CD14-positive monocyte (primary cell): ENCODE measurements at regions not wholly inside any gene's neighbourhood (a gene's known extent, or its start where the extent isn't known, plus 50 kb on each side); places are given as distances from the start of the nearest gene placed in this dataset.

ENCODE experiments used
- DNase-seq, 3 donors: peaks; one replicate each; pipeline ENCODE4 v3.0.0-alpha.2; 2011 to 2022
- H2AFZ ChIP-seq: 2 replicates; pipeline ENCODE4 v1.6.0; 2012; ENCODE audit warnings: mild to moderate bottlenecking, low read depth, low read length, inconsistent platforms; ENCODE audit not compliant: insufficient read depth, poor library complexity, severe bottlenecking
- H3K27ac ChIP-seq, 2 donors: 1 replicate in 1 of 2; 2 replicates in 1 of 2; pipeline ENCODE4 v1.5.1; 2012 to 2013; ENCODE audit warnings: low read length in 2 of 2, control low read depth in 1 of 2, inconsistent platforms in 1 of 2, low read depth in 1 of 2, mild to moderate bottlenecking in 1 of 2
- H3K27me3 ChIP-seq, 2 donors: one replicate each; pipeline versions ENCODE4 v1.6.0 to v1.6.1; 2011 to 2013; ENCODE audit warnings: low read length in 2 of 2; ENCODE audit not compliant: control insufficient read depth in 2 of 2, insufficient read depth in 2 of 2
- H3K36me3 ChIP-seq, 2 donors: replicated peaks in 1 of 2; 1 replicate in 1 of 2; 2 replicates in 1 of 2; pipeline versions ENCODE4 v1.5.1 to v1.6.1; 2012 to 2013; ENCODE audit warnings: low read length in 2 of 2, control low read depth in 1 of 2, inconsistent platforms in 1 of 2, mild to moderate bottlenecking in 1 of 2; ENCODE audit not compliant: insufficient read depth in 2 of 2, control insufficient read depth in 1 of 2
- H3K4me1 ChIP-seq, 2 donors: 1 replicate in 1 of 2; 2 replicates in 1 of 2; pipeline versions ENCODE4 v1.5.1 to v1.6.1; 2012 to 2013; ENCODE audit warnings: low read length in 2 of 2, control low read depth in 1 of 2, inconsistent platforms in 1 of 2, mild to moderate bottlenecking in 1 of 2, moderate library complexity in 1 of 2; ENCODE audit not compliant: insufficient read depth in 2 of 2, control insufficient read depth in 1 of 2
- H3K4me2 ChIP-seq: replicated peaks from 2 replicates; pipeline ENCODE3; 2012; ENCODE audit warnings: low read length, moderate library complexity, mild to moderate bottlenecking; ENCODE audit not compliant: poor library complexity, severe bottlenecking; ENCODE audit errors: extremely low read depth
- H3K4me3 ChIP-seq, 3 experiments: fragments of 200-600 bp in 1 of 3; sonication (generic) in 1 of 3; replicated peaks in 1 of 3; 1 replicate in 2 of 3; 2 replicates in 1 of 3; pipeline ENCODE4 v1.5.1; 2011 to 2013; ENCODE audit warnings: low read length in 3 of 3, mild to moderate bottlenecking in 3 of 3, control low read depth in 2 of 3, low read depth in 2 of 3, inconsistent platforms in 1 of 3, moderate library complexity in 1 of 3
- H3K79me2 ChIP-seq: 2 replicates; pipeline ENCODE4 v1.6.0; 2012; ENCODE audit warnings: mild to moderate bottlenecking, control low read depth, inconsistent platforms, low read length, moderate library complexity; ENCODE audit not compliant: insufficient read depth
- H3K9ac ChIP-seq: 2 replicates; pipeline ENCODE4 v1.6.0; 2017; ENCODE audit warnings: low read length, mild to moderate bottlenecking; ENCODE audit not compliant: insufficient read depth, poor library complexity, severe bottlenecking
- H3K9me3 ChIP-seq, 2 donors: replicated peaks in 1 of 2; 1 replicate in 1 of 2; 2 replicates in 1 of 2; pipeline versions ENCODE4 v1.5.1 to v1.6.1; 2012 to 2013; ENCODE audit warnings: low read length in 2 of 2, control low read depth in 1 of 2; ENCODE audit not compliant: control insufficient read depth in 1 of 2, insufficient read depth in 1 of 2
- H4K20me1 ChIP-seq: 2 replicates; pipeline ENCODE4 v1.6.0; 2012; ENCODE audit warnings: mild to moderate bottlenecking, low read length, control low read depth, moderate library complexity; ENCODE audit not compliant: insufficient read depth
- H3K27ac Mint-ChIP-seq, 7 donors: one replicate each; pipeline ENCODE4 v1.8.0; 2020; ENCODE audit warnings: mild to moderate bottlenecking in 7 of 7, mixed read lengths in 7 of 7, moderate library complexity in 6 of 7, inconsistent platforms in 2 of 7
- H3K27me3 Mint-ChIP-seq, 3 donors: one replicate each; pipeline ENCODE4 v1.8.0; 2021 to 2022; ENCODE audit warnings: low read depth in 3 of 3, mild to moderate bottlenecking in 3 of 3, mixed read lengths in 3 of 3, moderate library complexity in 3 of 3, inconsistent platforms in 1 of 3
- H3K36me3 Mint-ChIP-seq, 2 donors: one replicate each; pipeline ENCODE4 v1.8.0; 2020; ENCODE audit warnings: mixed read lengths in 2 of 2, inconsistent platforms in 1 of 2, mild to moderate bottlenecking in 1 of 2
- H3K4me1 Mint-ChIP-seq: one replicate; pipeline ENCODE4 v1.8.0; 2020; ENCODE audit warnings: mild to moderate bottlenecking, mixed read lengths
- H3K4me3 Mint-ChIP-seq, 2 donors: one replicate each; pipeline ENCODE4 v1.8.0; 2020; ENCODE audit warnings: mild to moderate bottlenecking in 2 of 2, mixed read lengths in 2 of 2, moderate library complexity in 1 of 2
- H3K9me3 Mint-ChIP-seq, 7 donors: one replicate each; pipeline ENCODE4 v1.8.0; 2020 to 2022; ENCODE audit warnings: mixed read lengths in 7 of 7, mild to moderate bottlenecking in 6 of 7, moderate library complexity in 6 of 7, inconsistent platforms in 2 of 7
- WGBS: methylation state at CpG from one replicate; pipeline ENCODE4 v1.1.5; 2013; ENCODE audit warnings: missing lambda C conversion rate; ENCODE audit not compliant: insufficient coverage; 5-methylcytosine and 5-hydroxymethylcytosine counted together
- intact Hi-C, 2 donors: fragments of 100-400 bp; cut with micrococcal nuclease; formaldehyde crosslinking; loops; one replicate each; pipeline versions ENCODE4 v1.15.0 to v1.15.1; 2023
- TF ChIP-seq, protein P1 (sequence below): fragments of 200-600 bp; IDR thresholded peaks from one replicate; pipeline ENCODE4 v1.8.0; 2022; ENCODE audit warnings: antibody characterized with exemption, mild to moderate bottlenecking

GRCh38 chr7:90007831-90008230, 146.4 kb upstream of the STEAP1 start:
- H3K4me2 ChIP-seq = no peak overlapping the region
- TF ChIP-seq, protein P1, sequence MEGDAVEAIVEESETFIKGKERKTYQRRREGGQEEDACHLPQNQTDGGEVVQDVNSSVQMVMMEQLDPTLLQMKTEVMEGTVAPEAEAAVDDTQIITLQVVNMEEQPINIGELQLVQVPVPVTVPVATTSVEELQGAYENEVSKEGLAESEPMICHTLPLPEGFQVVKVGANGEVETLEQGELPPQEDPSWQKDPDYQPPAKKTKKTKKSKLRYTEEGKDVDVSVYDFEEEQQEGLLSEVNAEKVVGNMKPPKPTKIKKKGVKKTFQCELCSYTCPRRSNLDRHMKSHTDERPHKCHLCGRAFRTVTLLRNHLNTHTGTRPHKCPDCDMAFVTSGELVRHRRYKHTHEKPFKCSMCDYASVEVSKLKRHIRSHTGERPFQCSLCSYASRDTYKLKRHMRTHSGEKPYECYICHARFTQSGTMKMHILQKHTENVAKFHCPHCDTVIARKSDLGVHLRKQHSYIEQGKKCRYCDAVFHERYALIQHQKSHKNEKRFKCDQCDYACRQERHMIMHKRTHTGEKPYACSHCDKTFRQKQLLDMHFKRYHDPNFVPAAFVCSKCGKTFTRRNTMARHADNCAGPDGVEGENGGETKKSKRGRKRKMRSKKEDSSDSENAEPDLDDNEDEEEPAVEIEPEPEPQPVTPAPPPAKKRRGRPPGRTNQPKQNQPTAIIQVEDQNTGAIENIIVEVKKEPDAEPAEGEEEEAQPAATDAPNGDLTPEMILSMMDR = no peak
- no peaks in the 10 kb centered on the region for H3K36me3 Mint-ChIP-seq
- intact Hi-C loops = no loop called here
- H3K36me3 ChIP-seq = no peaks in the 10 kb centered on the region
- no peak overlapping the region for H2AFZ ChIP-seq
- H3K4me1 Mint-ChIP-seq = no peaks in the 10 kb centered on the region
- no peak overlapping the region for H3K4me3 ChIP-seq
- no peaks in the 10 kb centered on the region for H3K27me3 ChIP-seq
- no peaks in the 10 kb centered on the region for H3K27me3 Mint-ChIP-seq
- H3K79me2 ChIP-seq = no peaks in the 10 kb centered on the region
- no peak for DNase-seq
- H3K9me3 Mint-ChIP-seq = peaks cover 0 to 6% (median 3%) of the 10 kb centered on the region in 7 donors
- no peaks in the 10 kb centered on the region for H3K9me3 ChIP-seq
- H3K4me3 Mint-ChIP-seq = no peak overlapping the region
- no peak overlapping the region for H3K27ac Mint-ChIP-seq
- no peak overlapping the region for H3K9ac ChIP-seq
- H4K20me1 ChIP-seq = no peaks in the 10 kb centered on the region
- no peaks in the 10 kb centered on the region for H3K4me1 ChIP-seq
- H3K27ac ChIP-seq = no peak overlapping the region
- WGBS = no CpG with 5 or more reads among the region's 3 CpGs

DNA sequence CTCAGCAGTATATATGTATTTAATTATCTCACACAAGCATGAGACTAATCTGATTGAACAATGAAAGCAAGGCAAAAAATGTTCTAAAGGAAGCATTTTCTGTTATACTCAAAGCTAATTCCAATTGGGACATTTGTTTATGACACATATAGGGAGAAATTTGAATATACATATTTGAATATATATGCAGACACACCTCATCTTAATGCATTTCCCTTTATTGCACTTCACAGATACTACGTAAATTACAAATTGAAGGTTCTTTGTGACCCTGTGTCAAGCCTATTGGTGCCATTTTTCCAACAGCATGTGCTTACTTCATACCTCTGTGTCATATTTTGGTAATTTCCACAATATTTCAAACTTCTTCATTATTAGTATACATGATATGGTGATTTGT, 132.1 kb upstream of the STEAP1 start:
- no peak overlapping the region for H2AFZ ChIP-seq
- H3K9me3 ChIP-seq = no peaks in the 10 kb centered on the region
- H3K9ac ChIP-seq = no peak overlapping the region
- DNase-seq = no peak
- Mint-ChIP-seq H3K27me3 (no peaks in the 10 kb centered on the region), H3K27ac (no peak overlapping the region), H3K4me1 (no peaks in the 10 kb centered on the region), H3K4me3 (no peak overlapping the region), H3K36me3 (no peaks in the 10 kb centered on the region), H3K9me3 (peaks cover 0 to 15% (median 10%) of the 10 kb centered on the region in 7 donors)
- WGBS = no CpG with 5 or more reads among the region's 1 CpG
- H3K79me2 ChIP-seq = no peaks in the 10 kb centered on the region
- H4K20me1 ChIP-seq = no peaks in the 10 kb centered on the region
- H3K4me1 ChIP-seq = no peaks in the 10 kb centered on the region
- H3K36me3 ChIP-seq = no peaks in the 10 kb centered on the region
- intact Hi-C loops = no loop called here
- H3K27ac ChIP-seq = no peak overlapping the region
- no peaks in the 10 kb centered on the region for H3K27me3 ChIP-seq
- H3K4me2 ChIP-seq = no peak overlapping the region
- H3K4me3 ChIP-seq = no peak overlapping the region
- TF ChIP-seq, protein P1 = no peak
